ENCODE measurements at regions not wholly inside any gene's neighbourhood (a gene's known extent, or its start where the extent isn't known, plus 50 kb on each side); places are given as distances from the start of the nearest gene placed in this dataset.

DNA sequence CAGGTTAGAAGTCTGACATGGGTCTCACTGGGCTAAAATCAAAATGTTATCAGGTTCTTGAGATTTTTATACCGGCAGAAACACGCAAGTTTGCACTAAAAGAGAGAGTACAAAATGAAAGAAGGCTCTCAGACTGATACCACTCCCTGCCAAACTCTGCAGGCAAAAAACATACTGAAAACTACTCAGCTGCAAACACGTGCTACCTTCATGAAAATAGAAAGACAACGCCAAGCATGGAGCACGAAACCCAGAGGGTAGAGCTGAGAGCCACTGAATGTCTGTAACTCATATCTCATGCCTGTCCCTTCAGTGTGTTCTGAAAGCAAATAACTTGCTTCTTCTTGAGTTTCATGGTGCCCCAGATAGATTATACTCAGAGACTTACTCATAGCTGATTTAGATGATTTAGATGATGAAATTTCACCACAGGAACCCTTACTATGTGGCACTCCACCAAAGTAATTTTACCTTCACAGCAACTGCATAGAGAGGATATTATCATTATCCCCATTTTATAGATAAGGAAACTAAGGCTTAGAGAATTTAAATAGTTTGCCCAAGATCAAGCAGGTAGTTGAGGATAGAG is 313.0 kb upstream of the SLC39A10 start:
- TF ChIP-seq EZH2phosphoT487 (IDR thresholded peaks at IDR 0.05; ENCODE audit: low read depth): no peak
- TF ChIP-seq, protein P1, sequence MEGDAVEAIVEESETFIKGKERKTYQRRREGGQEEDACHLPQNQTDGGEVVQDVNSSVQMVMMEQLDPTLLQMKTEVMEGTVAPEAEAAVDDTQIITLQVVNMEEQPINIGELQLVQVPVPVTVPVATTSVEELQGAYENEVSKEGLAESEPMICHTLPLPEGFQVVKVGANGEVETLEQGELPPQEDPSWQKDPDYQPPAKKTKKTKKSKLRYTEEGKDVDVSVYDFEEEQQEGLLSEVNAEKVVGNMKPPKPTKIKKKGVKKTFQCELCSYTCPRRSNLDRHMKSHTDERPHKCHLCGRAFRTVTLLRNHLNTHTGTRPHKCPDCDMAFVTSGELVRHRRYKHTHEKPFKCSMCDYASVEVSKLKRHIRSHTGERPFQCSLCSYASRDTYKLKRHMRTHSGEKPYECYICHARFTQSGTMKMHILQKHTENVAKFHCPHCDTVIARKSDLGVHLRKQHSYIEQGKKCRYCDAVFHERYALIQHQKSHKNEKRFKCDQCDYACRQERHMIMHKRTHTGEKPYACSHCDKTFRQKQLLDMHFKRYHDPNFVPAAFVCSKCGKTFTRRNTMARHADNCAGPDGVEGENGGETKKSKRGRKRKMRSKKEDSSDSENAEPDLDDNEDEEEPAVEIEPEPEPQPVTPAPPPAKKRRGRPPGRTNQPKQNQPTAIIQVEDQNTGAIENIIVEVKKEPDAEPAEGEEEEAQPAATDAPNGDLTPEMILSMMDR (IDR thresholded peaks at IDR 0.05; ENCODE audit: low read depth, low read length): no peak
- Histone ChIP-seq H3K79me2 (ENCODE audit: low read length) (no peaks in the 10 kb centered on the region), H2AFZ (ENCODE audit: low read depth, low read length) (peak overlapping the region; percentile 48; the same call in 1 of the 2 replicates), H3K36me3 (replicated peaks; ENCODE audit: low read depth, low read length) (no peaks in the 10 kb centered on the region), H3K27me3 (ENCODE audit: low read depth, low read length) (no peaks in the 10 kb centered on the region), H3K4me1 (ENCODE audit: low read length) (peaks cover 35% of the 10 kb centered on the region), H3K9ac (ENCODE audit: low read length) (no peak overlapping the region), H4K20me1 (ENCODE audit: insufficient read depth, low read length) (no peaks in the 10 kb centered on the region), H3K4me3 (ENCODE audit: low read length) (peak overlapping the region; percentile 26; the same call in 1 of the 2 replicates), H3K9me3 (ENCODE audit: insufficient read depth, low read length) (no peaks in the 10 kb centered on the region), H3K27ac (ENCODE audit: low read length) (no peak overlapping the region), H3K4me2 (ENCODE audit: low read length) (peak overlapping the region; percentile 46)

DNA sequence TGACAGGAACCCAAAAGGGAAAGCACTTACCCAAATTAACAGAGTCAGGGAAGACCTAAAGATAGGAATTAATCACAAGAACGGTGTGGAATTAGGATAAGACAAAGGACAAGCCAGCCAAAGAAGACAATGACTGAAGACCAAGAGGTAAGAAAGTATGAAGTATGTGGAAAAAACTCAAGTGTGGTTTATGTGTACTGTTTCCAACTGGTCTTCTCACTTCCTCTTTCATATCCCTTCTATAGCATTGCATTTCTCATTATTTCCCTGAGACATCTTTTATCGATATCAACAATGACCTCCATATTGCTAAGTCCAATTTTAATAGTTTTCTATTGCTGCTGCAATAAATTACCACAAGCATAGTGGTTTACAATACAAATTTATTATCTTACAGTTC is 313.5 kb upstream of the SLC39A10 start:
- Histone ChIP-seq H2AFZ (ENCODE audit: low read depth, low read length) (peak overlapping the region; percentile 48; the same call in 1 of the 2 replicates), H3K4me1 (ENCODE audit: low read length) (peaks cover 40% of the 10 kb centered on the region), H3K27ac (ENCODE audit: low read length) (no peak overlapping the region; the same call in 1 of the 2 replicates), H4K20me1 (ENCODE audit: insufficient read depth, low read length) (no peaks in the 10 kb centered on the region), H3K79me2 (ENCODE audit: low read length) (no peaks in the 10 kb centered on the region), H3K9me3 (ENCODE audit: insufficient read depth, low read length) (no peaks in the 10 kb centered on the region), H3K4me3 (ENCODE audit: low read length) (peak overlapping the region; percentile 26; the same call in 1 of the 2 replicates), H3K9ac (ENCODE audit: low read length) (no peak overlapping the region), H3K27me3 (ENCODE audit: low read depth, low read length) (no peaks in the 10 kb centered on the region), H3K36me3 (replicated peaks; ENCODE audit: low read depth, low read length) (no peaks in the 10 kb centered on the region), H3K4me2 (ENCODE audit: low read length) (peak overlapping the region; percentile 46)
- TF ChIP-seq EZH2phosphoT487 (IDR thresholded peaks at IDR 0.05; ENCODE audit: low read depth): no peak
- TF ChIP-seq, protein P1 (IDR thresholded peaks at IDR 0.05; ENCODE audit: low read depth, low read length): no peak

DNA sequence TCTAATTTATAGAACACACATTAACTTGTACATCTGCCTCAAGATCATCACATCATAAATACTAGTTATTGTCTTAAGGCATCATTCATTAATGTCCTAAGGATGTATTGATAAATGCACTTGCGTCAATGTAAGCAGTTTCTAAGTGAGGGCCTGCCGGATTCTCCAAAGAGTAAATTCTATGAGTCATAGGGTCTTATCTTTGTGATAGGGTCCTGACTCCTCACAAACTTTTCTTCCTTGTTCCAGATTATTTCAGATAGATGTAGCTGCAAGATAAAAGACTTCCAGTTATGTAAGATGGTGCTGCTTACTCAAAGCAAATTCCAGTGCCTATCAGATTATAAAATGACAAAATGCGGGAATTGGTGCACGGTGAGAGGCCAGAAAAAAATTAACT is 315.0 kb upstream of the SLC39A10 start:
- H3K4me1 ChIP-seq (ENCODE audit: low read length): peaks cover 52% of the 10 kb centered on the region
- no peak overlapping the region for H3K4me3 ChIP-seq (ENCODE audit: low read length)
- no peaks in the 10 kb centered on the region for H3K36me3 ChIP-seq (replicated peaks; ENCODE audit: low read depth, low read length)
- no peak overlapping the region for H2AFZ ChIP-seq (ENCODE audit: low read depth, low read length)
- H3K9ac ChIP-seq (ENCODE audit: low read length): no peak overlapping the region
- H3K27me3 ChIP-seq (ENCODE audit: low read depth, low read length): no peaks in the 10 kb centered on the region
- H3K79me2 ChIP-seq (ENCODE audit: low read length): no peaks in the 10 kb centered on the region
- no peak overlapping the region for H3K4me2 ChIP-seq (ENCODE audit: low read length)
- no peaks in the 10 kb centered on the region for H3K9me3 ChIP-seq (ENCODE audit: insufficient read depth, low read length)
- no peaks in the 10 kb centered on the region for H4K20me1 ChIP-seq (ENCODE audit: insufficient read depth, low read length)
- no peak overlapping the region for H3K27ac ChIP-seq (ENCODE audit: low read length)
- TF ChIP-seq, protein P1 (IDR thresholded peaks at IDR 0.05; ENCODE audit: low read depth, low read length): no peak
- no peak for TF ChIP-seq EZH2phosphoT487 (IDR thresholded peaks at IDR 0.05; ENCODE audit: low read depth)

DNA sequence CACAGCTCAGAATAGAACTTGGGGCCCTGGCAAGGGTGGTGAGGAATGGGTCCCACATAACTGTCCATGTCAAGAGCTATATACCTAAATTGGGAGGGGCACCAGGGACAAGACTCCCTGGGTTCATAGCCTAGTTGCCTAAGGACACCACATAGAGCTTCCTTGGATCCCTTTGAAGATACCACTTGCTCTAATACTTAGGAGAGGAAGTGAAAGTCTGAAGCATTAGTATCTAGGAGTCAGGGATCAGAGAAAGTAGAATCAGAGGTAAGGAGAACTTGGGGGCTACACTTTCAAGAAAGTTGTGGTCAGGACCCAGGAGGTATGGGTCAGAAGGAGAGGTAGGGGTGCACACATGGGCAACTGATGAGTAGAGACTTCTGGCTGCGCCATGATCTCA is 318.2 kb upstream of the SLC39A10 start:
- TF ChIP-seq, protein P1 (IDR thresholded peaks at IDR 0.05; ENCODE audit: low read depth, low read length): no peak
- no peak for TF ChIP-seq EZH2phosphoT487 (IDR thresholded peaks at IDR 0.05; ENCODE audit: low read depth)
- Histone ChIP-seq H3K79me2 (ENCODE audit: low read length) (no peaks in the 10 kb centered on the region), H3K4me3 (ENCODE audit: low read length) (peak overlapping the region; percentile 86), H3K36me3 (replicated peaks; ENCODE audit: low read depth, low read length) (no peaks in the 10 kb centered on the region), H3K9me3 (ENCODE audit: insufficient read depth, low read length) (no peaks in the 10 kb centered on the region), H2AFZ (ENCODE audit: low read depth, low read length) (peak overlapping the region; percentile 99; the same call in 1 of the 2 replicates), H3K4me2 (ENCODE audit: low read length) (peak overlapping the region; percentile 96), H3K4me1 (ENCODE audit: low read length) (peaks cover 60% of the 10 kb centered on the region), H3K27ac (ENCODE audit: low read length) (peak overlapping the region; percentile 57; the same call in 1 of the 2 replicates), H3K9ac (ENCODE audit: low read length) (peak overlapping the region; percentile 84), H4K20me1 (ENCODE audit: insufficient read depth, low read length) (no peaks in the 10 kb centered on the region), H3K27me3 (ENCODE audit: low read depth, low read length) (no peaks in the 10 kb centered on the region)
